Endothelial cell of umbilical vein (primary cell): ENCODE measurements at regions not wholly inside any gene's neighbourhood (a gene's known extent, or its start where the extent isn't known, plus 50 kb on each side); places are given as distances from the start of the nearest gene placed in this dataset.

Experiments
- EZH2 ChIP-seq: IDR thresholded peaks from 2 replicates; pipeline ENCODE4 v1.6.1; 2012; ENCODE audit warnings: borderline replicate concordance, low read depth, mild to moderate bottlenecking, moderate library complexity, low read length, inconsistent platforms; ENCODE audit not compliant: severe bottlenecking
- FOS ChIP-seq: IDR thresholded peaks from 2 replicates; pipeline ENCODE4 v1.6.1; 2011; ENCODE audit warnings: mild to moderate bottlenecking, low read length, moderate library complexity, borderline replicate concordance; ENCODE audit not compliant: insufficient read depth
- POLR2A ChIP-seq: IDR thresholded peaks from 2 replicates; pipeline ENCODE4 v1.6.1; 2012; ENCODE audit warnings: low read depth, mild to moderate bottlenecking, control low read depth, low read length
- POLR2AphosphoS5 ChIP-seq: IDR thresholded peaks from 2 replicates; pipeline ENCODE4 v1.6.1; 2012; ENCODE audit warnings: low read depth, mild to moderate bottlenecking, control low read depth, low read length, moderate library complexity; ENCODE audit not compliant: insufficient read depth
- TF ChIP-seq, protein P1 (sequence below), 2 donors: IDR thresholded peaks; 1 replicate in 1 of 2; 2 replicates in 1 of 2; pipeline ENCODE4 v1.5.1; 2011; ENCODE audit warnings: low read length in 2 of 2, mild to moderate bottlenecking in 2 of 2, moderate library complexity in 2 of 2, control low read depth in 1 of 2, inconsistent platforms in 1 of 2, low read depth in 1 of 2; ENCODE audit not compliant: insufficient read depth in 1 of 2; ENCODE audit errors: extremely low read depth in 1 of 2

DNA sequence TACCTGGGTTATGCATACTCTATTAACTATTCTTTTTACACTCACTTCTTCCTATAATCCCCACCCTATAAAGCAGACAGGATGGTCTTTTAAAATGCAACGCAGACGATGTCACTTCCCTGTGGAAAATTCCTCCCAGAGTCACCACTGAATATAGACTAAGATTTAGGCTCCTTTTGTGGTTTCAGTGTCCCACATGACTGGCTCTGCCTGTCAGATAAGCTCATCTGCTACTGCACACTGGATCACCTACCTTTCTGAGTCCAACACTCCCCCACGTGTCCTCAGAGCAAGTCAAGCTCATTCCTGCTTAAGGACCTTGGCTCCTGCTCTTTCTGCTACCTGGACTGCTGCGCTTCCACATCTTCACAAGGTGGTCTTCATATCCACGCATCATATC lies 73.0 kb upstream of the SIPA1L2 start:
- TF ChIP-seq POLR2A (no peak), POLR2AphosphoS5 (no peak), FOS (no peak), EZH2 (no peak)
- TF ChIP-seq, protein P1, sequence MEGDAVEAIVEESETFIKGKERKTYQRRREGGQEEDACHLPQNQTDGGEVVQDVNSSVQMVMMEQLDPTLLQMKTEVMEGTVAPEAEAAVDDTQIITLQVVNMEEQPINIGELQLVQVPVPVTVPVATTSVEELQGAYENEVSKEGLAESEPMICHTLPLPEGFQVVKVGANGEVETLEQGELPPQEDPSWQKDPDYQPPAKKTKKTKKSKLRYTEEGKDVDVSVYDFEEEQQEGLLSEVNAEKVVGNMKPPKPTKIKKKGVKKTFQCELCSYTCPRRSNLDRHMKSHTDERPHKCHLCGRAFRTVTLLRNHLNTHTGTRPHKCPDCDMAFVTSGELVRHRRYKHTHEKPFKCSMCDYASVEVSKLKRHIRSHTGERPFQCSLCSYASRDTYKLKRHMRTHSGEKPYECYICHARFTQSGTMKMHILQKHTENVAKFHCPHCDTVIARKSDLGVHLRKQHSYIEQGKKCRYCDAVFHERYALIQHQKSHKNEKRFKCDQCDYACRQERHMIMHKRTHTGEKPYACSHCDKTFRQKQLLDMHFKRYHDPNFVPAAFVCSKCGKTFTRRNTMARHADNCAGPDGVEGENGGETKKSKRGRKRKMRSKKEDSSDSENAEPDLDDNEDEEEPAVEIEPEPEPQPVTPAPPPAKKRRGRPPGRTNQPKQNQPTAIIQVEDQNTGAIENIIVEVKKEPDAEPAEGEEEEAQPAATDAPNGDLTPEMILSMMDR (IDR thresholded peaks at IDR 0.05; ENCODE audit: extremely low read depth in 1 of 2, insufficient read depth in 1 of 2, low read depth in 1 of 2, low read length in 2 of 2) = no peak
